NCI-H69 (cell line): ENCODE measurements at regions not wholly inside any gene's neighbourhood (a gene's known extent, or its start where the extent isn't known, plus 50 kb on each side); places are given as distances from the start of the nearest gene placed in this dataset.

Experiments
- DNase-seq: peaks from one replicate; lab custom pipeline; 2025; lab: John Stamatoyannopoulos, UW

DNA sequence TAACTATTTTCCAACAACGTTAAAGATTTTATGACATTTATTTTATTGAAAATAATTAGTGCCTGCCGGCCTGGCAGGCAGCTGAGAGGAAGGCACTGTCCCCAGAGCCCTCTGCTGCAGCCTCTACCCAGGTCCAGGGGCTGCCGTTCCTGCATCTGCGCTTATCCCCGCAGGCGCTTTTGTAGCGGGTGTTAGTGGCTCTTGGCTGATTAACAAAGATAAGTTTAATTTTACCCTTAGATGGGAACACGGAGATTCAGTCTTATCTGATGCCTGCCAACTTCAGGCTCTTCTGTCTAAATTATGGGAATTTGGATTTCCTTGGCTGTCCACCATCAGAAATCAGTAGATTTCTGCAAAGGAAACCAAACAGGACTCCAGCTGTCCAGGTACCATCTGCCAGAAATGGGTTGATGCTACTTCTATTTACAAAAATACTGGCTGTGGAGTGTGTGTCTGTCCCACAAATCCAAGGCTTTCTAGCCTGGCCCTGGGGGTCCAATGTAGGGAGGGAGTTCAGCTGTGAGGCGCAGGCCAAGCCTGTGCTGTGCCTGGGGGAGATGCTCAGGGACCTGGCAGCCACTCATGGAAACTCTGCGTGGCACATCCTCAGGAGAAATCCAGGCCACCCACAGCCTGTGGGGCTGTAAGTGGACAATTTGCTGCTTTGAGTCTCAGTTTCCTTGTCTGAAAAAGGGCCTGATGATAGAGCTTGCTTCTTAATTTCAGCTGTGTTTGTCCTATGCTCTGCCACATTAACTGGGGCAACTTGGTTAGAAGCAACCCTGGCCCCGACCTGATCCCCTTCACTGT lies 62.0 kb upstream of the IGFBP3 start:
- DNase-seq: no peak

- no peak for DNase-seq
These were observed 61.1 kb upstream of the IGFBP3 start for GRCh38 chr7:45982132-45982531.

GRCh38 chr7:45980973-45981372 lies 59.9 kb upstream of the IGFBP3 start:
- no peak for DNase-seq

GRCh38 chr7:45980181-45980905 lies 59.3 kb upstream of the IGFBP3 start:
- DNase-seq: no peak

DNA sequence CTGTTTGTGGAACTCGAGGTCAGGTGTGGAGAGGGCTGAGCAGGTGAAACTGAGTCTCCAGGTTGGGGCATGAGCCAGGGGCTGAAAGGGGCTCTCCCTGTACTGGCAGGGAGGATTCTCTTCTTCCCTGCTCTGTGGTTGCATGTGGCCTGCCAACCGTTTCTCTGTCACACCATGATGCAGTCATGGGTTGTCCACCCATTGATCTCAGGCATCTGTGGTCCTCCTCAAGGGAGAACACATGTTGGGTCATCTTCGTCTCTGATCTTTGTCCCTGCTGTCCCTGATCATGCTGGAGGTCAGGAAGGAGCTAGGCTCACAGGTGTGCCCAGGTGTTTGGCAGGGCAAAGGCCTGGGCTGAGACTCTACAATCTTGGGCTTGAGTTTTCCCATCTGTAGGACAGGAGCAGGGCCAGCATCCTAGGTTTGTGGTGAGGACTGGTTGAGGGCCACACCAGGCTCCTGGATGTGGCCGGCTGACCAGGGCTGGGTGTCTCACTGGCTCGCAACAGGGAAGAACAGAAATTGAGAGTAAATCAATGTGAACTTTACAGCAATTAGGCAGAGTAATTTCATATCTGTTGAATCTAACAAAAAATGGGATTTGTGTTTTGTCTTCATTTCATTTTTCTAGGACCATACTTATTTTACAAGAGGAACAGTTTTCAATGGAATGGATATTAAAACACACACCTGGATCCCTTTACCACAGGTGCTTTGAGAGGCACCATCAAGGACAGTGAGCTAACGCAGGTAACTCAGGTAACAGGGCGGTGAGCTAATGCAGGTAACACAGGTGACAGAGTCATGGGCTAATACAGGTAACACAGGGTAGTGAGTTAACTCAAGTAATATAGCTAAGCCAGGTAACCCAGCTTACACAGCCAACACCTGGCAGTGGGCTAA lies 58.5 kb upstream of the IGFBP3 start:
- no peak for DNase-seq

- DNase-seq: no peak
These were observed 57.7 kb upstream of the IGFBP3 start for GRCh38 chr7:45978731-45979211.

DNA sequence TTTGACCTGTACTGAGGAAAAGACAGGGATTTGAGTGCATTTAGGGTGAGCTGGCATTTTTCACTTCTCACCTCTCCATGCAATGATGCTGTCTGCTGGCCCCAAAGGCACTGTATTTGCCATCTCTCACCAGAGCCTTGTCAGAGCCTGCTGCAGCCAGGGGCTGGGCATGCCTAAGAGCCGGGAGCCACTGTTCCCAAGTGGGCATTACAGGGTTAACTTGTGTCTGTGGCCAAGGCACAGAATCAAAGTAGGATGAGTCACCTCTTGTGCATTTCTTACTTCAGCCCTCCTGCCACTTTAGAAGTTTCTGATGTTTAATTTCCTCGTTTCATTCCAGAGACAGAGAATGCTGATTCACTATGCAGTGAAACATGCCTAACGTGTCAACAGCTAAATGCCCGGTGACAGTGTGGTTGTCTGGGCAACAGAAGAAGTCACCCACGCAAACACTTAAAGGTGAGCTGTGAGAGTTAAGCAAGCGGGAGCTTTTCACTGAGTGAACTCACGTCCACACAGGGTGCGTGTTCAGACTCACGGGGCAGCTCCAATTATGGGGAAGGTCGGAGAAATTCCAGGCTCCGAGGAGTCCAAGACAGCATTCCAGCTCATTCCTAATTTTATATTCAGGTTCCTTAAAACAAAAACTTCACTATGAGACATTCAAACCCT lies 57.1 kb upstream of the IGFBP3 start:
- DNase-seq: no peak

GRCh38 chr7:45977256-45977780 lies 56.2 kb upstream of the IGFBP3 start:
- no peak for DNase-seq

DNA sequence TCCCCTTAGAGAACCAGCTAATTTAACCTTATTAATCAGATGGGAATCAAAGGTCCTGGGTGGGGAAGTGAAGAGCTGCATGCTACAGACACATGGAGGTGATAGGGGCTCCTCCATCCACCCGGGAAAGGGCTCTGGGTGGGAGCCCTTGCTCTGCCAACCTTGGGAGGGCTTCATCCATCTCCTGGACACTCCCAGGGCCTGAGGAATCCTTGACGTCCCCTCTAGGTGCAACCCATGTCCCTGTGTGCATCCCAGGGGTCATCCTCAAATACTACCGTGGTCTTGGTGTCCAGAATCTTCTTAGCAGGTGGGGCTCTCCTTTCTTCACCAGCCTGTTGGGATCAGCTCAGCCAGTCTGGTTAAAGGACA lies 55.4 kb upstream of the IGFBP3 start:
- DNase-seq: no peak

DNA sequence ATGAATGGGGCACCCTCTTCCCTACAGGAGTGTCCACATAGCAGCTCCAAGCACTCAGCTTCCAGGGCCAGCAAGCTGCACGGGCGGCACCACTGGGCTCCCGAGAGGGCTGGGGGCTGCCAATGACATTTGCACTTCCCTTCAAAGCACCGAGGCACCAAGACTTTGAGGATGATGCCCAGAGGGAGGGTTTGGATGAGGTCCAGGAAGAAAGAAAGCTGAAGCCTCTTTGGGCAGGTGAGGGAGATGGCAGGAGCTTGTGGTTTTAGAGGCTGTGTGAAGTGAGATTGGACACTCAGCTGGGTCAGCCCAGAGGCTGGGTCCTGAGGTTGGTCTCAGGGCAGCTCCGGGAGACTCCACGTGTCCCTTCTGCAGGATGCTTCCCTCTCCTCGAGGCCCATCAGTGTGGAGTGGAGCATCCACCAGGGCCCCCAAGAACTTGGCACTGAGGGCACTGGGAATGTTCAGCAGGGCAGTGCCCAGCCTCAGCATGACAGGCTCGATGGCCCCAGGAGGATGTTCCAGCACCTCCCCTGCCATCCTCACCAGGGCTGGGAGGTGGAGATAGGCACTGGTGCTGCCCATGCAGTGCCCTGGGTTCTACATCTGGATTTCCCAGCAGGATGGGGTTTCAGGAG lies 54.9 kb upstream of the IGFBP3 start:
- no peak for DNase-seq

- DNase-seq: no peak
These were observed 54.3 kb upstream of the IGFBP3 start for GRCh38 chr7:45975367-45975766.

- DNase-seq: no peak
These were observed 53.7 kb upstream of the IGFBP3 start for GRCh38 chr7:45974540-45975360.

GRCh38 chr7:45973725-45974532 lies 52.9 kb upstream of the IGFBP3 start:
- no peak for DNase-seq

DNA sequence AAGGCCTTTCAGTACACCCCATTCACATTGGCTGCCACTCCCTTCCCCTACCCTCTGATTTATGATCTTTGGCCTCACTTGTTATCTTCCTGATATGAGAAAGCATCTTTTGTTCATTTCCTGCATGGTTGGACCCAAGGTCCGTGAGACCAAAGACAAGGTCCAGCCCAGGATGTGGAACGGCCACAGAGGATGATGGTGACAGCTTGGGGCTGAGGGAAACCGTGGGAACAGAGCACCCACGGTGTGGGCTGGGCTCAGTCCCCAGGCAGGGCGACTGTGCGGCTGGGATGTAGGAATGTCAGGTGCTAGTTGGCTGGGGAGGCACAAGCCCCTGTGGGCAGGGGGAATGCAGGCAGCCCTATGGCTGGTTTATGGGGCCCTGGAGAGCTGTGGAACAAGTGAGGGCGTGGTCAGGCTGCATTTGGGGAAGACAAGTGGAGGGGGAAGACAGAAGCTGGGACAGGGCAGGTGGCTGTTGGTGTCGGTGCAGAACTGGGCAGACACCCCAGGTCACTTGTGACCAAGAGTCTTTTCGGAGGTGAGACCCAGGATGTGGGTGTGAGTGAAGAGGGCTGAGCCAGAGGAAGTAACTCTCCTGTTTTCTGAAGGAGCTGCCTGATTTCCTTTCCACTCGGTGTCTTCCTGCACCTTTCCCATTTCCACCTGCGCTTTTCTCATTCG lies 51.7 kb upstream of the IGFBP3 start:
- no peak for DNase-seq

GRCh38 chr7:45971661-45972175 lies 50.6 kb upstream of the IGFBP3 start:
- DNase-seq: no peak

- no peak for DNase-seq
These were observed 50.1 kb upstream of the IGFBP3 start for GRCh38 chr7:45971171-45971570.
